Aorta (tissue), 5 donors: ENCODE measurements at regions not wholly inside any gene's neighbourhood (a gene's known extent, or its start where the extent isn't known, plus 50 kb on each side); places are given as distances from the start of the nearest gene placed in this dataset.

ENCODE experiments used
- ATAC-seq: fragments of 200-7000 bp; cut with Tn5 transposase; one replicate; pipeline ENCODE4 v1.9.1; 2022; ENCODE audit warnings: moderate library complexity; ENCODE audit not compliant: low FRiP score
- DNase-seq, 2 donors: peaks; one replicate each; pipeline ENCODE4 v3.0.0-alpha.2; 2020
- H3K27ac ChIP-seq, 2 donors: one replicate each; pipeline ENCODE4 v1.5.1; 2013; ENCODE audit warnings: low read length in 2 of 2, mild to moderate bottlenecking in 2 of 2, moderate library complexity in 2 of 2, control low read depth in 1 of 2, inconsistent platforms in 1 of 2, low read depth in 1 of 2
- H3K27me3 ChIP-seq, 2 donors: one replicate each; pipeline ENCODE4 v1.6.1; 2013; ENCODE audit warnings: control low read depth in 1 of 2, low read length in 1 of 2, mild to moderate bottlenecking in 1 of 2, moderate library complexity in 1 of 2; ENCODE audit not compliant: insufficient read depth in 2 of 2, control insufficient read depth in 1 of 2
- H3K36me3 ChIP-seq, 2 donors: one replicate each; pipeline ENCODE4 v1.6.1; 2013; ENCODE audit warnings: control low read depth in 1 of 2, low read length in 1 of 2, mild to moderate bottlenecking in 1 of 2; ENCODE audit not compliant: insufficient read depth in 2 of 2, control insufficient read depth in 1 of 2
- H3K4me1 ChIP-seq, 2 donors: one replicate each; pipeline ENCODE4 v1.6.1; 2013; ENCODE audit warnings: low read length in 2 of 2, control low read depth in 1 of 2, mild to moderate bottlenecking in 1 of 2, moderate library complexity in 1 of 2; ENCODE audit not compliant: insufficient read depth in 2 of 2, control insufficient read depth in 1 of 2
- H3K4me3 ChIP-seq, 2 donors: one replicate each; pipeline ENCODE4 v1.5.1; 2013; ENCODE audit warnings: low read length in 2 of 2, control low read depth in 1 of 2, mild to moderate bottlenecking in 1 of 2
- H3K9me3 ChIP-seq: one replicate; pipeline ENCODE4 v1.6.1; 2013; ENCODE audit warnings: mild to moderate bottlenecking, low read length; ENCODE audit not compliant: control insufficient read depth
- WGBS, 2 donors: extraction: QIAGEN DNeasy Blood & Tissue Kit; methylation state at CpG; one replicate each; pipeline ENCODE4 v1.1.7; 2013; 5-methylcytosine and 5-hydroxymethylcytosine counted together
- intact Hi-C, 2 donors: fragments of 100-400 bp; cut with DNase I; formaldehyde crosslinking; loops; one replicate each; pipeline versions ENCODE4 v1.14.2 to v1.15.0; 2022
- donor health status: healthy with polysubstance abuse.
- donor health status: Bipolar disorder and iron deficiency.
- donor health status: DM: no; HTN: no; CAD: no.
- donor health status: DM: no; HTN: no; CAD: no.
- donor health status: DM: yes; HTN: yes; CAD: no.

GRCh38 chr22:48380016-48380665, 1447.5 kb downstream of the BRD1 start:
- Histone ChIP-seq H3K4me3 (no peak overlapping the region), H3K27ac (no peak overlapping the region), H3K27me3 (no peaks in the 10 kb centered on the region), H3K4me1 (no peaks in the 10 kb centered on the region), H3K9me3 (no peaks in the 10 kb centered on the region), H3K36me3 (no peaks in the 10 kb centered on the region)
- WGBS, 2 donors: 84 to 87% methylated on average over 12 to 13 of the region's 13 CpGs
- peak in 1 of 2 donors; percentile 61 for DNase-seq
- ATAC-seq: no peak
- intact Hi-C loops: no loop called here

DNA sequence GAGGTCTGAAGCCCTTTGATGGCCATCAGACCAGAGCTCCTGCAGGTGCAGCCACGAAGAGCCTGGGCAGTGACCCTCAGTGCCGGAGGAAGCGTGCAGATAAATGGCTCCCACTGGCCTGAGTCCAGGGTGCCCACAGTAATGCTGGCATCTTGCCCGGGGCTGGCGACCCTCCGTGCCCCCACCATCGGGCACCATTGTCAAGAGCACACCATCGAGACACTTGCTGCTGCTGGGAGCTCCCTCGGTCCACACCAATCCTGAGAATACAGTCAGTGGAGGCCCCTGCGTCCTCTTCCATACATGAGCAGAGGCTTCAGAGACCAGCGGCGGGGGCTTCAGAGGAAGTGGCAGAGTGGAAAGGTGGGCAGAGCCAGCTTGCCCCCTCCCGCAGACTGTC, 1448.3 kb downstream of the BRD1 start:
- Histone ChIP-seq H3K4me1 (no peaks in the 10 kb centered on the region), H3K27ac (no peak overlapping the region), H3K4me3 (no peak overlapping the region), H3K9me3 (no peaks in the 10 kb centered on the region), H3K36me3 (no peaks in the 10 kb centered on the region), H3K27me3 (no peaks in the 10 kb centered on the region)
- peak in 1 of 2 donors; percentile 62 for DNase-seq
- intact Hi-C loops: no loop called here
- no peak for ATAC-seq
- WGBS, 2 donors: 84% methylated on average over 13 of the region's 13 CpGs

GRCh38 chr22:48378673-48379072, 1449.0 kb downstream of the BRD1 start:
- 81 to 90% methylated on average over 6 of the region's 6 CpGs for WGBS, 2 donors
- intact Hi-C loops: no loop called here
- no peak overlapping the region for H3K4me3 ChIP-seq
- DNase-seq (peak in 1 of 2 donors; percentile 59), ATAC-seq (no peak)
- H3K27me3 ChIP-seq: no peaks in the 10 kb centered on the region
- no peaks in the 10 kb centered on the region for H3K36me3 ChIP-seq
- H3K9me3 ChIP-seq: no peaks in the 10 kb centered on the region
- no peaks in the 10 kb centered on the region for H3K4me1 ChIP-seq
- H3K27ac ChIP-seq: no peak overlapping the region

GRCh38 chr22:48376936-48377712, 1450.5 kb downstream of the BRD1 start:
- WGBS, 2 donors: 75 to 77% methylated on average over 8 of the region's 8 CpGs
- no peak overlapping the region for H3K27ac ChIP-seq
- no peak for ATAC-seq
- peak in 1 of 2 donors; percentile 36 for DNase-seq
- no peaks in the 10 kb centered on the region for H3K9me3 ChIP-seq
- no peaks in the 10 kb centered on the region for H3K4me1 ChIP-seq
- no peaks in the 10 kb centered on the region for H3K27me3 ChIP-seq
- H3K36me3 ChIP-seq: no peaks in the 10 kb centered on the region
- intact Hi-C loops: no loop called here
- H3K4me3 ChIP-seq: no peak overlapping the region

DNA sequence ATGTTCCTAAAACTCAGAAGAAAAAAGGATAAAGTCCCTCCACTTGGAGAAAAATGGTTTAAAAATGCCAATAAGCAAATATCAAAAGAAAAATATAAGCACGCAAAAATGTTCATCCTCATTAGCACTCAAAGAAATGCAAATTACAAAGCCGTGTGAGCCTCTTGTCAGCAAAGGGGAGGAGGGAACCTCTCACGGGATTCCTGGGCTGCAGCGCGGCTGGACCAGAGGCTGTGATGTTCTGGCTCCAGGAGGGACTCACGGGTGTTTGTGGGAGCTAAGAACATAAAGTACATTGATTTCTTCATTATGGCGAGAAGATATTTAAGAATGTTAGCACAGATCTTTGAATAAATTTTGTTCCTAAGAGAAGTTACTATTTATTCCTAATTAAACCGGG, 1451.2 kb downstream of the BRD1 start:
- no peaks in the 10 kb centered on the region for H3K4me1 ChIP-seq
- no peak overlapping the region for H3K4me3 ChIP-seq
- no peaks in the 10 kb centered on the region for H3K27me3 ChIP-seq
- H3K36me3 ChIP-seq: no peaks in the 10 kb centered on the region
- no peaks in the 10 kb centered on the region for H3K9me3 ChIP-seq
- peak in 1 of 2 donors; percentile 25 for DNase-seq
- no peak for ATAC-seq
- 18 to 23% methylated on average over 8 of the region's 8 CpGs for WGBS, 2 donors
- intact Hi-C loops: no loop called here
- H3K27ac ChIP-seq: no peak overlapping the region

DNA sequence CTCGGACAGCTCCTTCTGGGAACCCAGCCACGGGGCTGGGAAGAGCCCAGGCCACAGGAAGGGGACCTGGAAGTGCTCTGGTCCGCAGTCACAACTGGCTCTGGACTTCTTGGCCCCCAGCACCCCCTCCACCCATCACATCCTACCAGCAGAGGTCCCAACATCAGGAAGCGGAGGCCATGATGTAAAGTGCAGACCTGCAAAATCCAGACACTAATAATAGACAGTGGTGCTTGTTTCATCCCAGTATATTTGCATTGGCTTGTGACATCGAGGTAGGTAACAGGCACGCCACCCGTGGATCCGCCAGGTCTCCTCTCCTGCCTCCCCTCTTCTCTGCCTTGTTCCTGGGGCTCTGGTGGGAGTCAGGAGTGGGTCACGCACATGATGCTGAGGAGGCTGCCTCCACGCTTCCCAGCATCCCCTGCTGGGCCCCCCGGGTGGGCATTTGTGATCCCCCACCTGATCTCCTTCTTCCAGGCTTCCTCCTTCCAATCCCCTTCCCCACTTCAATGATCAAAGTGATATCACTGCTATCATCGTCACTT, 1454.0 kb downstream of the BRD1 start:
- no peaks in the 10 kb centered on the region for H3K4me1 ChIP-seq
- H3K4me3 ChIP-seq: no peak overlapping the region
- H3K36me3 ChIP-seq: no peaks in the 10 kb centered on the region
- intact Hi-C loops: no loop called here
- no peak overlapping the region for H3K27ac ChIP-seq
- peak in 1 of 2 donors; percentile 16 for DNase-seq
- H3K9me3 ChIP-seq: no peaks in the 10 kb centered on the region
- WGBS, 2 donors: 79 to 80% methylated on average over 12 of the region's 12 CpGs
- no peaks in the 10 kb centered on the region for H3K27me3 ChIP-seq
- no peak for ATAC-seq

- DNase-seq (no peak), ATAC-seq (no peak)
- H3K4me3 ChIP-seq: no peak overlapping the region
- no peaks in the 10 kb centered on the region for H3K36me3 ChIP-seq
- no peaks in the 10 kb centered on the region for H3K4me1 ChIP-seq
- H3K9me3 ChIP-seq: no peaks in the 10 kb centered on the region
- no peak overlapping the region for H3K27ac ChIP-seq
- 71 to 77% methylated on average over 7 of the region's 7 CpGs for WGBS, 2 donors
- intact Hi-C loops: no loop called here
- H3K27me3 ChIP-seq: no peaks in the 10 kb centered on the region
Observed at GRCh38 chr22:48372390-48372789, 1455.3 kb downstream of the BRD1 start.

DNA sequence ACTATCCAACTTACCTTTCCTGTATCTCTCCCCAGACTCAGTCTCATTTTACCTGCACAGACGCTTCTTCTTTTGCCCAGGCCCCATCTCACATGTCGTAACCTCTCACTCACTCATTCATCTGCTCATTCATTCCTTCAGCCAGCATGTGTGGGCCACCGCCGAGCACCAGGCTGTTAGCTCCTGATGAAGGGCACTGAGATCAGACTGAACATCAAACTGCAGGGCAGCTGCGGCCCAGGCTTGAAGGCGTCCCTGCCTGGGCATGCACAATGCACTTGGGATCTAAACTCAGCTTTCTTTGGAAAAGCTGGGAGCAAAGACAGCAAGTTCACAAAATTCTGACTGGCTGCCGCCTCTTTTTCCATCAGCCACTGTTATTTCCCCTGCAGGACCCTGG, 1456.3 kb downstream of the BRD1 start:
- Histone ChIP-seq H3K9me3 (no peaks in the 10 kb centered on the region), H3K4me1 (no peaks in the 10 kb centered on the region), H3K27me3 (no peaks in the 10 kb centered on the region), H3K27ac (no peak overlapping the region), H3K4me3 (no peak overlapping the region), H3K36me3 (no peaks in the 10 kb centered on the region)
- 71 to 76% methylated on average over 7 of the region's 7 CpGs for WGBS, 2 donors
- intact Hi-C loops: no loop called here
- ATAC-seq: no peak
- peak in 1 of 2 donors; percentile 47 for DNase-seq
